RPMI8226 (cell line): ENCODE measurements at regions not wholly inside any gene's neighbourhood (a gene's known extent, or its start where the extent isn't known, plus 50 kb on each side); places are given as distances from the start of the nearest gene placed in this dataset.

Source experiments
- DNase-seq: peaks from one replicate; pipeline ENCODE4 v3.0.0-alpha.2; 2015

- no peak for DNase-seq
Measured at GRCh38 chr4:175129797-175130196, 211.6 kb downstream of the ADAM29 start.

GRCh38 chr4:175139205-175139604, 221.0 kb downstream of the ADAM29 start:
- no peak for DNase-seq

- no peak for DNase-seq
Measured at GRCh38 chr4:175143116-175143515, 225.0 kb downstream of the ADAM29 start.

GRCh38 chr4:175146799-175147198, 228.6 kb downstream of the ADAM29 start:
- no peak for DNase-seq

- no peak for DNase-seq
Measured at GRCh38 chr4:175147233-175147632, 229.1 kb downstream of the ADAM29 start.

GRCh38 chr4:175166020-175166419, 247.9 kb downstream of the ADAM29 start:
- no peak for DNase-seq

GRCh38 chr4:175176710-175177109, 258.6 kb downstream of the ADAM29 start:
- DNase-seq = no peak

GRCh38 chr4:175190654-175191053, 272.5 kb downstream of the ADAM29 start:
- no peak for DNase-seq

- no peak for DNase-seq
Measured at GRCh38 chr4:175198056-175198455, 279.9 kb downstream of the ADAM29 start.

- DNase-seq = no peak
Measured at GRCh38 chr4:175215208-175215607, 297.1 kb downstream of the ADAM29 start.

GRCh38 chr4:175215657-175216056, 297.5 kb downstream of the ADAM29 start:
- DNase-seq = no peak

- DNase-seq = no peak
Measured at GRCh38 chr4:175229154-175229553, 311.0 kb downstream of the ADAM29 start.

- no peak for DNase-seq
Measured at GRCh38 chr4:175234162-175234561, 316.0 kb downstream of the ADAM29 start.

GRCh38 chr4:175238827-175239517, 320.8 kb downstream of the ADAM29 start:
- DNase-seq = no peak

GRCh38 chr4:175246941-175247340, 328.8 kb downstream of the ADAM29 start:
- DNase-seq = no peak

GRCh38 chr4:175252642-175253041, 334.5 kb downstream of the ADAM29 start:
- DNase-seq = no peak

GRCh38 chr4:175253184-175253902, 335.2 kb downstream of the ADAM29 start:
- DNase-seq = peak; percentile 12

GRCh38 chr4:175263537-175263936, 345.4 kb downstream of the ADAM29 start:
- no peak for DNase-seq

GRCh38 chr4:175271010-175271630, 353.0 kb downstream of the ADAM29 start:
- no peak for DNase-seq

- DNase-seq = no peak
Measured at GRCh38 chr4:175273995-175274753, 356.0 kb downstream of the ADAM29 start.

GRCh38 chr4:175277816-175278215, 359.7 kb downstream of the ADAM29 start:
- DNase-seq = peak; percentile 38

GRCh38 chr4:175280153-175280552, 362.0 kb downstream of the ADAM29 start:
- DNase-seq = no peak

- no peak for DNase-seq
Measured at GRCh38 chr4:175281894-175282293, 363.7 kb downstream of the ADAM29 start.
